SKM-1 (cell line): ENCODE measurements at regions not wholly inside any gene's neighbourhood (a gene's known extent, or its start where the extent isn't known, plus 50 kb on each side); places are given as distances from the start of the nearest gene placed in this dataset.

ENCODE experiments used
- DNase-seq: peaks from one replicate; lab custom pipeline; 2025; ENCODE audit not compliant: unreplicated experiment; lab: John Stamatoyannopoulos, UW

- DNase-seq, result no peak
Observed at GRCh38 chr11:10619131-10619680, 50.7 kb upstream of the LYVE1 start.

- DNase-seq, result no peak
Observed at GRCh38 chr11:10618490-10618889, 50.0 kb upstream of the LYVE1 start.
